Epithelial cell of esophagus (primary cell): ENCODE measurements at regions not wholly inside any gene's neighbourhood (a gene's known extent, or its start where the extent isn't known, plus 50 kb on each side); places are given as distances from the start of the nearest gene placed in this dataset.
"Not testable (repeated sequence)": the region's sequence is repeated elsewhere in the genome, so short reads cannot be mapped to it uniquely, and the experiment has no call there.

ENCODE experiments used
- DNase-seq: peaks from one replicate; pipeline ENCODE4 v3.0.0; 2010; ENCODE audit warnings: low read depth
- H3K4me3 ChIP-seq: 2 replicates; pipeline ENCODE4 v1.5.1; 2011; ENCODE audit warnings: mild to moderate bottlenecking, low read length, control low read depth
- TF ChIP-seq, protein P1 (sequence below): IDR thresholded peaks from 2 replicates; pipeline ENCODE4 v1.5.1; 2011; ENCODE audit warnings: low read depth, mild to moderate bottlenecking, low read length, control low read depth, inconsistent platforms; ENCODE audit not compliant: insufficient read depth; ENCODE audit errors: missing control alignments

DNA sequence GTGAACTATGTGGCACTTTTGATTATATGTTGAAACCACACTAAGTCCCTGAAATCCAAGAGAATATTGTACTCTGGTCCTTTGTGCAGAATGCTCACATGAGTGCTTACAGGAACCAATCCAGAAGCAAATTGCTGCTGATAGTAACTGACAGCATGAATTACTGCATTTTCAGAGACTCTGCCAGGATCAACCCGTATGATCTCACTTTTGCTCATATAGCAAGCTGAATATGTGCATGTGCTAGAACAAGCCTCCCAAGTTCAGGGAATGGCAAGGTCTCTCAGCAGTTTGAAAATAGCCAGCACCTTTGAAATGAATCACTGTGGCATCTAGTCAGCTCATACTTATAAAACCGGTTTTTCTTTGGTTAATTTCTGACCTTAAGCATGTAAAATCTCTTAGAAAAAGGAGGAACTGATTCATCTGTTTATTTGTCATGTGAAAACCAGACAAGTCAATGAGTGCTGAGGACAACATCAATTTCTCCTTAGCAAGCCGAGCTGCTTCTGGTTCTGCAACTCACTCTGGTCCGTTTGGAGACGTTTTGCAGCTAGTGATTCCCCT lies 215.7 kb upstream of the ELL2 start:
- TF ChIP-seq, protein P1, sequence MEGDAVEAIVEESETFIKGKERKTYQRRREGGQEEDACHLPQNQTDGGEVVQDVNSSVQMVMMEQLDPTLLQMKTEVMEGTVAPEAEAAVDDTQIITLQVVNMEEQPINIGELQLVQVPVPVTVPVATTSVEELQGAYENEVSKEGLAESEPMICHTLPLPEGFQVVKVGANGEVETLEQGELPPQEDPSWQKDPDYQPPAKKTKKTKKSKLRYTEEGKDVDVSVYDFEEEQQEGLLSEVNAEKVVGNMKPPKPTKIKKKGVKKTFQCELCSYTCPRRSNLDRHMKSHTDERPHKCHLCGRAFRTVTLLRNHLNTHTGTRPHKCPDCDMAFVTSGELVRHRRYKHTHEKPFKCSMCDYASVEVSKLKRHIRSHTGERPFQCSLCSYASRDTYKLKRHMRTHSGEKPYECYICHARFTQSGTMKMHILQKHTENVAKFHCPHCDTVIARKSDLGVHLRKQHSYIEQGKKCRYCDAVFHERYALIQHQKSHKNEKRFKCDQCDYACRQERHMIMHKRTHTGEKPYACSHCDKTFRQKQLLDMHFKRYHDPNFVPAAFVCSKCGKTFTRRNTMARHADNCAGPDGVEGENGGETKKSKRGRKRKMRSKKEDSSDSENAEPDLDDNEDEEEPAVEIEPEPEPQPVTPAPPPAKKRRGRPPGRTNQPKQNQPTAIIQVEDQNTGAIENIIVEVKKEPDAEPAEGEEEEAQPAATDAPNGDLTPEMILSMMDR = no peak
- H3K4me3 ChIP-seq = no peak overlapping the region
- peak; percentile 99 for DNase-seq

DNA sequence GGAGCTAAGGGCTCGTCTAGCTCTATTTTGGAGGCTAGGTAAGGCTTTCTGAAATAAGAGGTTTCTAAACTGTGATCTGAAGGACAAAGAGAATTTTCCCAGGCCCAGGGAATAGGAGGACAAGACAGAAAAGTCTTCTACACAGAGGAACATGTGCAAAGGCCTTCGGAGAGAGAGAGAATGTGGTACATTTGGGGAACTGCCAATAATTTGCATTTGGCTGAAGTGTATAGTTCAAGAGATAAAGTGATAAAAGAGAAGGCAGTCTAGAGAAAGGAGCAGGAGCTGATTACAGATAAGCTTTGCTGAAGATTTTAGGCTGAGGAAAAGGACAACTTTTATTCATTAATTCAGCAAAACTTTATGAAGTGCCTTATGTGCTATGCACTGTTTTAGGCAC lies 214.4 kb upstream of the ELL2 start:
- TF ChIP-seq, protein P1 = no peak
- DNase-seq = no peak
- no peak overlapping the region for H3K4me3 ChIP-seq

DNA sequence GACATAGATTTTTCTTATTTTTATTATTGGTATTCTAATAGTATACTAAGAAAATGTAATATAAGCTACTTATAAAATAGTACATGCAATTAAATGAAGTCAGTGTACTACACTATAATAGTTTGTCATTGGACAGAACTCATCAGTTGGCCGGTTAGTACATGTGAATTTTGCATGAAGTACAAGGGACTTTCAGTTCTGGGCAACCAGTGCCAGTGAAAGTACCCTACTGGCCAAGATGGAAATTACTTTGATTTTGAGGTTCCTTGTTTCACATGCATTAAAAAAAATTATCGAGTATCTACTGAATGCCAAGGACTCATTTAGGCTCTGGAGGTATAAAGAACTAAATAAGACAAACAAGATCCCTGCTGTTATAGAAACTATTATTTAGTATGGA lies 213.4 kb upstream of the ELL2 start:
- TF ChIP-seq, protein P1 = peak; percentile 46
- DNase-seq = peak; percentile 40
- no peak overlapping the region for H3K4me3 ChIP-seq

DNA sequence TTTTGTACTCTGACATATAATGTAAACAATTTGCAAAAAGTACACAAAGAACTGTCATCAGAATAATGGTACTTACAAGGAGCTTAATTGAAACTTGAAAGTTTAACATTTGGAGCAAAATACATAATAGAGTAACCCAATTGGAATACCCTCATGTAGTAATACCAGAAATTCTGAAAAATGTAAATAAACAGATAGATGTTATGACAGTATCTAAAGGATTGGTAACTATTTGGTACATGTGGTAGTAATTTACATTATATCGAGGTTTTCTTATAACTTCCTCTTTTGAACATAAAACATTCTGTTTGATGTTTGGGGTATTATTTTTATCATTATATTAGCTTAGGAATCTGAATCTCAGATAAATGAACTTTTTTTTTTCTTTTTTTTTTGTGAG lies 211.7 kb upstream of the ELL2 start:
- H3K4me3 ChIP-seq = no peak overlapping the region
- TF ChIP-seq, protein P1 = no peak
- no peak for DNase-seq

DNA sequence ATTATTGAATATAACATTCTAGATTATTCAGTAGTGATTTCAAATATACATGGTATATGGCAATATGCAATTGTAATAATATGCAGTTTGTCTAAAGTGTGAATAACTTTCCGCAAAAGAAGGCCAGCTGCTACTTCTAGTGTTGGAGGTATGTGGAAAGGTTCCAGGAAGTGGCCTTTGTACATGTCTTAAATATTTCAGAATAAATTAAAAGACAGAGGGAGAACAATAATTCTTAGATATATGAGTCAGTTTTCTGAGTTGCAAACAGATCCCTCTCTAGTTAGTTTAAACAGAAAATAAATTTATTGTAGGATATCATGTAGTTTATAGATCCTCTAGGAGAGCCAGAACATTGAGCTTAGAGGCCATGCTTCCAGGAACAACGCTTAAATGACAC lies 210.8 kb upstream of the ELL2 start:
- TF ChIP-seq, protein P1 = no peak

DNA sequence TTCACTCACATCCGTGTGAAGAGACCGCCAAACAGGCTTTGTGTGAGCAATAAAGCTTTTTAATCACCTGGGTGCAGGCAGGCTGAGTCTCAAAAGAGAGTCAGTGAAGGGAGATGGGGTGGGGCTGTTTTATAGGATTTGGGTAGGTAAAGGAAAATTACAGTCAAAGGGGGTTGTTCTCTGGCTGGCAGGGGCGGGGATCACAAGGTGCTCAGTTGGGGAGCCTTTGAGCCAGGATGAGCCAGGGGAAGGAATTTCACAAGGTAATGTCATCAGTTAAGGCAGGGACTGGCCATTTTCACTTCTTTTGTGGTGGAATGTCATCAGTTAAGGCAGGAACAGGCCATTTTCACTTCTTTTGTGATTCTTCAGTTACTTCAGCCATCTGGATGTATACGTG lies 210.3 kb upstream of the ELL2 start:
- DNase-seq, H3K4me3 ChIP-seq: not testable (repeated sequence)

More for the DNA sequence above, 210.8 kb upstream of the ELL2 start:
- no peak for DNase-seq
- H3K4me3 ChIP-seq = no peak overlapping the region

DNA sequence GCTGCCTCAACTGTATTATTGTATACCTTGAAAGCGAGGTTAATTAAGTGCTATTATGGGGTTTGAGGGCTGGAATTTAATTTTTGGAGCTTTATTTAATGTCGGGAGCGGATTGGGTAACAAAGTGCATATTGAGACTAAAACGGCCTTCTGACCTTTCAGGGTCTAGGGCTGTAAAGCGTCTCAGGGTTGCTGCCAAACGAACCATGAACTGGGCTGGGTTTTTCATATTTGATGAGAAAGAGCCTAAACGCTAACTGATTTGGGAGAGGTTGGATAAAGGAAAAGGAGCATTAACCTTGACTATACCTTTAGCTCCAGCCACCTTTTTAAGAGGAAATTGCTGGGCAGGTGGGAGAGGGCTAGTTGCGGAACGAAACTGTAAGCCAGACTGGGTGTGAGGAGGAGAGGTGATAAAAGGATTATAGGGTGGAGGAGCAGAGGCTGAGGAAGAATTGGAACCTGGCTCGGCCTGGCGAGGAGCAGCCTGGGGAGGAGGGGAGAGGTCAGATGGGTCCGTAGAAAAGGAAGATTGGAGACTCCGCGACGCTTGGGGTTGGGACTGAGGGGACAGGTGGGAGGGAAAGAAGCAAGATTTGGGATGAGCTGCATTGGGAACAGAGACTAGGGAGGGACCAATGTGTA lies 209.0 kb upstream of the ELL2 start:
- H3K4me3 ChIP-seq, DNase-seq: not testable (repeated sequence)

DNA sequence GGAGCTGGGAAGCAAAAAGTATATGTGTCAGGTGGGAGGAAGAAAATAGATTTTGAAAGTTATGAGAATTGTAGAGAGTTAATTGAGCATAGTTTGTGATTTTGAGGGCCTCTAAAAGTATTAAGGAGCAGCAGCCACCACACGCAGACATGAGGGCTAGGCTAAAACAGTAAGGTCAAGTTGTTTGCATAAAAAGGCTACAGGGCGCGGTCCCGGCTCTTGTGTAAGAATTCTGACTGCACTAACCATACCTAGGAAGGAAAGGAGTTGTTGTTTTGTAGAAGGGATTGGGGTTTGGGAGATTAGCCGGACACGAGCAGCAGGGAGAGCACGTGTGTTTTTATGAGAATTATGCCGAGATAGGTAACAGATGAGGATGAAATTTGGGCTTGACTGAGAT lies 207.2 kb upstream of the ELL2 start:
- not testable (repeated sequence) for H3K4me3 ChIP-seq, DNase-seq

DNA sequence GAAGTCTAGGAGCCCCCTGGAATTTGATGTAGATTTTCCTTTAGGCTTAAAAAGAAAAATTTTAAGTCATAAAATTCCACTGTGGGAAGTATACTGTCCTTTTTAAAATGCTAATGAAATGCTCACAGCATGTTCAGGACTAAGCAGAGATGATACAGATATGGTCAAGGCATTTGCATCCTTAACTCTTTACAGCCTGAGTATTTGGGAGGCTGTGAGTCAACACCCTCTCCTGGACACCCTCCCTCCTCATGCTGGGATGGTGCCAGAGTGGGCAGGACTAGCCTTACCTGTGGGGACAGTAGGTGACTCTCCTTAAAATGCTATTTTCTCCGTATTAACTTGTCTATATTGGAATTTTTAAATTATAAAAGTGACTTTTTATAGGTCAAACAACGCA lies 197.4 kb upstream of the ELL2 start:
- DNase-seq = peak; percentile 15
- no peak overlapping the region for H3K4me3 ChIP-seq
- TF ChIP-seq, protein P1 = no peak
